ENCODE measurements at regions not wholly inside any gene's neighbourhood (a gene's known extent, or its start where the extent isn't known, plus 50 kb on each side); places are given as distances from the start of the nearest gene placed in this dataset.

- TF ChIP-seq CSRNP3 (CRISPR knock-in tag; IDR thresholded peaks at IDR 0.05) (no peak), BACH2 (CRISPR knock-in tag; IDR thresholded peaks at IDR 0.05; ENCODE audit: borderline replicate concordance) (no peak), TSHZ2 (CRISPR knock-in tag; IDR thresholded peaks at IDR 0.05) (no peak), POU6F1 (CRISPR knock-in tag; IDR thresholded peaks at IDR 0.05; ENCODE audit: borderline replicate concordance, low read depth) (no peak), CREB5 (CRISPR knock-in tag; IDR thresholded peaks at IDR 0.05; ENCODE audit: low read depth) (no peak), TOX (CRISPR knock-in tag; IDR thresholded peaks at IDR 0.05; ENCODE audit: borderline replicate concordance) (no peak), ZNF8 (CRISPR knock-in tag; IDR thresholded peaks at IDR 0.05) (no peak), ESRRG (CRISPR knock-in tag; IDR thresholded peaks at IDR 0.05) (no peak), CSDC2 (CRISPR knock-in tag; IDR thresholded peaks at IDR 0.05) (no peak), ZNF565 (CRISPR knock-in tag; conservative IDR thresholded peaks at IDR 0.05; ENCODE audit: low read depth) (no peak), OSR1 (CRISPR knock-in tag; IDR thresholded peaks at IDR 0.05) (no peak), ZNF70 (CRISPR knock-in tag; IDR thresholded peaks at IDR 0.05) (no peak), ZC3H10 (CRISPR knock-in tag; IDR thresholded peaks at IDR 0.05) (no peak), GLIS3 (CRISPR knock-in tag; IDR thresholded peaks at IDR 0.05) (no peak), SNAI2 (CRISPR knock-in tag; IDR thresholded peaks at IDR 0.05) (no peak), RARB (CRISPR knock-in tag; IDR thresholded peaks at IDR 0.05) (no peak), PATZ1 (CRISPR knock-in tag; IDR thresholded peaks at IDR 0.05; ENCODE audit: borderline replicate concordance) (no peak), ARNTL (CRISPR knock-in tag; IDR thresholded peaks at IDR 0.05; ENCODE audit: borderline replicate concordance, low read depth) (no peak), ZFP30 (CRISPR knock-in tag; IDR thresholded peaks at IDR 0.05) (no peak)
- ATAC-seq = no peak
Observed at GRCh38 chr2:61720911-61721310, 132.9 kb downstream of the FAM161A start.

- TF ChIP-seq ZFP30 (CRISPR knock-in tag; IDR thresholded peaks at IDR 0.05) = no peak
- no peak for TF ChIP-seq TSHZ2 (CRISPR knock-in tag; IDR thresholded peaks at IDR 0.05)
- no peak for TF ChIP-seq PATZ1 (CRISPR knock-in tag; IDR thresholded peaks at IDR 0.05; ENCODE audit: borderline replicate concordance)
- TF ChIP-seq TCF4 (CRISPR knock-in tag; IDR thresholded peaks at IDR 0.05; ENCODE audit: borderline replicate concordance) = no peak
- no peak for TF ChIP-seq ISL1 (CRISPR knock-in tag; IDR thresholded peaks at IDR 0.05)
- no peak for TF ChIP-seq ZC3H10 (CRISPR knock-in tag; IDR thresholded peaks at IDR 0.05)
- ATAC-seq = no peak
Observed at GRCh38 chr2:61718965-61719364, 134.9 kb downstream of the FAM161A start.

All from SK-N-SH treated with all-trans-retinoic acid at 6 μM for 48 hours (cell line).